GM18909 (cell line): ENCODE measurements at regions not wholly inside any gene's neighbourhood (a gene's known extent, or its start where the extent isn't known, plus 50 kb on each side); places are given as distances from the start of the nearest gene placed in this dataset.
"Not testable (repeated sequence)": the region's sequence is repeated elsewhere in the genome, so short reads cannot be mapped to it uniquely, and the experiment has no call there.

Source experiments
- ATAC-seq: cut with Tn5 transposase; IDR thresholded peaks from one replicate; pipeline ENCODE4 v1.9.1; 2021; ENCODE audit warnings: mild to moderate bottlenecking; ENCODE audit not compliant: unreplicated experiment, poor library complexity

DNA sequence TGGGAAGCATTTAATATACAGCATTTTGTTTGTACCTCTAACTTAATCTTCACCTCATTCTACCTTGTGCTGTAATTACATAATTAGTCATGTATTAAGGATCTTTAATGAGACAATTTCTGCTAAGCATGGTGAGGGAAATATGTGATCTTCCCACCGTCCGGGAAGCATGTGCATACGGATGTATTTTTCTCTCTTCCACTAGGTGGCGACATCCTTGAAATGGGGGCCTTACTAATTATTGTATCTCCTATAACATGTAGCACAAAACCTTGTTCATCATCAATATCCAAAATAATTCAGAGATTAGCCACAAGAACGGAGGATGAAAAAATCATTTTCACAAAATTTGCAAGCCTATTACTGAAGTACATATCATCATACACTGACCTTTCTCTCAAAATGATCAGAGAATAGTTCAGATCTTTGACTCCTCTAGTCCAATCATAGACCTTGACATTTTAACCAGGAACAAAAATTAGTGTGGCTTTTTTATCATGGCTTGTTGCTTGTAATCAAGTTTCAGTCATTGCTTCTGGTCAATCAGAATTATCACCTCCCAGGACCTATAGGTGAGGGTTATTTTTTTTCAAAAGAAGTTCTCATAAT, 148.9 kb upstream of the GBE1 start:
- peak; percentile 73 for ATAC-seq

DNA sequence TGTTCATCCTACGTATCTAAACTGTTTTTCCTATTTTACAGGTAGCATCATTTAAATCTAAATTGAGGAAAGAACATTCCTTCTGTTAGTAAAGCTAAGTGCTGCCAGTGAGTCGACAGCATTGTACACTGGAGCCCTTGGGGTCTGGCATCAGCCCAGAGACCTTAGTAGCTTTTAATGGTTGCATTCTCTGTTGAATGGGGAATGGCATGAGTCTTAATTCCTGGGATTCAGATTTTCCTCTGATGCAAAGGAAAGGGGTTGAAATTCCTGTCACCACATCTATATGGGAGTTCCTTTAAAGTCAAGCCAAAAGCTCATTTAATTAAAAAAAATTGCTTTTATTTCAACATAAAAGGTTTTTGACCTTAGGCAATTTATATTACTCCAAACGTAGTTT, 148.4 kb upstream of the GBE1 start:
- no peak for ATAC-seq

DNA sequence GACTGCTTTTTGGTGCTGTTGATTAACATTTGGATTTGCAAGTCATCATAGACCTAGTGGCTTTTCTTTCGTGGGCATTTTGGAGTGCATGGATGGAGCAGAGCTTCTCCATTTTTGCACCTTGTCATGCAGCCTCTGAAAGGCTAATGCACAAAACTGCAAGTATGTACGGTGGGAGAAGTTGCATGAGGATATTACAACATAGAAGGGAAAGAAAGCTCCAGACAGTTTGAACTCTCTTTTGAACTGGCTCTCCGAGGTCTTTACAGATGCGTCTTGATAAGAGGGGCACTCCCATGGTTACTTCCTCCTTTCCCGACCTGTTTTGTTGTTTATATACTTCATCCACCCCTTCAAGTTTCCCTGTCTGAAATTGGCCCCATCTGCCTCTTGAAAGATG, 147.1 kb upstream of the GBE1 start:
- ATAC-seq: no peak

DNA sequence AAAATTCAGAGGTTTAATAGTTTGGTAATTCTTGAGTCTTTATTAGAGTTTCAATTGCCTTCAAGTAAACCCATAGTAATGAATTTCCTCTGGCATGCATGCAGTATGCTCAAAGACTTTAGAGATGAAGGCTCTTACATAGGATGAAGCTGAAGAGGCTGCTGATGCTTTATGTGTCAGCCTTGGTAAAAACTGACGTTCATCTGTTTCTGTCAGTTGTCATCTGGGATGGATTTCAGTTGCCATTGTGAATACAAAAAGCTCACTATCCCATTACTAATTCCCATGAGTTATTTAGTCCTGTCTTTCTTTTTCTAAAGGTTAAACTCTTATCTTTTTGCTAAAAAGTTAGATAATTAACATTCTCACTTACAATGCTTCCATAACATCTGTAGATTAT, 136.9 kb upstream of the GBE1 start:
- ATAC-seq: no peak

DNA sequence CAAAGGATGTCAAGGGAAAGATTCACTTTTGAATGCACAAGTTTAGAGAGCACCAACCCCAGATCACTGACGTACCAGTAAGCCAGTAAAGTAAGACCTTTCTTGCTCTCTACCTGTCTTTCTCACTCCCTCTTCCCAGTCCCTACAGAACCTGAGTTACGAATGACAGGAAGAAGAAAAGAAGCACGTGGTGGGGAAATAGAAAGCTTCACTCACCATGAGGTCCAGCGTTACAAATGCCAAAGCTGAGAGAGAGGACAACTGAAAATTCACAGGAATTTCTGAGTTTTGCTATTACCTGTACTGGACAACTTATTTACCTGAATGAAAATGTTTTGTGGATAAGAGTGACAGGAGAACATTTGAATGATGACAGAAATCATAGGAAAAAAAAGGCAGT, 133.2 kb upstream of the GBE1 start:
- ATAC-seq: no peak

DNA sequence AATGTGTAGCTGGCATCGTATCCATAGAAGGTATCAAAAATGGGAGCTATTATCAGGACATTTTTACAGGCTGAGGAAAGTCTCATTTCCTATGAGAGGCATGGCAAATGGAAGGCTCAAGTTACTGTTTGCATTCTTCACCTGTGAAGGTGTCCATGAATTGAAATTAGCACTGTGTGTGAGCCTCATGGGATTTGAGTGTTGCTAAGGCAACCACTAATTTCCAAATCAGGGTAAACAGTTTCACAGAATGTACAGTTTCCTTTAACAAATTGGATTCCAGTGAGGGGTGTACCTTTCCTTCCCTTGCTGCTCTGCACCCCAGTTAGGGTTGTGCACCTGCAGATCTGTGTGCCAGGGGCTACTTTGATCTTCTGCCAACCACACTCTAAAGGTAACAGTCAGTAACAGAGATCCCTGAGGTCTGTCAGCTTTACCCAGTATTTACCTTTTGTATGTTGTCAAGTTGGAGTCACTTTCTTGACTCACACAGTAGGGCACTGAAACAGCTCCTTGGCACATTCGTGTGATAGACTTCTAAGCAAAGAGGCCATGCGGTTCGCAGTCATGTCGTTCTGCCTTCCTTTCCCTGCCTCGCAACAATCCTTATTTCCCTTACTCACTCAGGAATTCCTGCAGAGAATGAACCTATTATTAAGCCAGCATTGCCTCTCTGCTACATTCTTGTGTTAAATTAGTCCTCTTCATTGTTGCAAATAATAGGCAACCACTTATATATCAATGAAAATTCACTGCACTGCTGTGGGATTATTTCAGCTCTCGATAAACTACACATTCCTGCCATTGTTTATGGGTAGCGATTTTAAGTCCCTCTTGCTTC, 129.8 kb upstream of the GBE1 start:
- ATAC-seq: no peak

DNA sequence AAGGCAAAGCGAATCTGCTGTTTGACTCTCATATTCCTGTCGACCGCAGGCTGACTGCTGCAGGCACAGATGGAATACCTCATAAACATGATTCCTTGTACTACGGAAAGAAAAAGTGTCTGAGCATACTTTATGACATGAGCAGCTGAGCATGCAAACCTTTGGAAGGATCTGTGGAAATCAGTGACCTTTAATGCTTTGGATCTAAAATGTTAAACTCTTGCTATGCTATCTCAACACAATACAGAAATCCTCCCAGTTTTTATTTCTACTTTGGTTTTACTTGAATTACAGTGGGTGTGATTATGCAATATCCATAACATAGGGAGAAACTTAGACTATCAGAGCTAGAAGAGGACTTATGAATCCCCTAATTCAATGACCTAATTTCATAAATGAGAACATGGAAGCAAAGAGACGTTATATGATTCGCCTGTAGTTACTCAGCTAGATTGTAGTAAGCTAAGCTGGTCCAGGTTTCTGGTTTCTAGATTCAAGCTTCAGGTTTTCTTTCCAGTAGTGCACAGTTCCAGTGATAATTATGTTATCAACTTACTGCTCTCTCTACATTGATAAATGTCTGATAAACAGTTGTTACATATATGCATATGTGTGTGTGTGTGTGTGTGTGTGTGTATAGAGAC, 127.6 kb upstream of the GBE1 start:
- ATAC-seq: no peak

DNA sequence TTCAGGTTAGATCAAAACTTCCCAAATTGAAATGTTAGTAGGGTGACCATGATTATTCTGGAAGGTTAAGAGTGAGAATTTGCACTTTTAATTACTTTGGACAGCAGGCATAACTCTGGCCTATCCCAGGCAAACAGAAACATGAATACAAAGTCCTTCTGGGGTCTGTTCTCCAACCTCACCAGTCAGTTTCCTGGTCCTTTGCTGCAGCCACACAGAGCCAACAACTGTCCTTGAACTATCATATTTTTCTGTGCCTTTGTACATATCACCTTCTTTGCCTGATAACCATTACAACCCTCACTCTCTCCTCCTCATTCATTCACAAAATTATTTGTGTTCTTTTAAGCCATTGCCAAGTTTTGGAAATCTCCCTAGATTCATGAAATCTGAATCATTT, 126.0 kb upstream of the GBE1 start:
- no peak for ATAC-seq

DNA sequence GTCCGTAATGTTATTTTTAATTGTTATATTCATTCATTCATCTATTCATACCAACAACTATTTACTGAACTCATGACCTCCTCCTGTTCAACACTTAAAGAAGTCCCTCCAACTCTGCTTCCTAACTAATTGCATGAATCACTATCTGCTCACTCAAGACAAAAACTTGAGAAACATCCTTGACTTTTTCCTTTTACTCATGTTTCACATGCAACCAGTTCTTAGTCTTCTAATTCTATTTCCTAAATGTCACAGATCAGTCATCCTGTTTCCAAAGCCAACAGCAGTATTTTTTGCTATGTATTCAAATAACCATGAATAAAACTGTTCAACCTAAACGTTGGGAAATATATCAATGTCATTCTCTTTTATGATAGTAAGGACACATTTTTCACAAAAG, 124.6 kb upstream of the GBE1 start:
- ATAC-seq: no peak

DNA sequence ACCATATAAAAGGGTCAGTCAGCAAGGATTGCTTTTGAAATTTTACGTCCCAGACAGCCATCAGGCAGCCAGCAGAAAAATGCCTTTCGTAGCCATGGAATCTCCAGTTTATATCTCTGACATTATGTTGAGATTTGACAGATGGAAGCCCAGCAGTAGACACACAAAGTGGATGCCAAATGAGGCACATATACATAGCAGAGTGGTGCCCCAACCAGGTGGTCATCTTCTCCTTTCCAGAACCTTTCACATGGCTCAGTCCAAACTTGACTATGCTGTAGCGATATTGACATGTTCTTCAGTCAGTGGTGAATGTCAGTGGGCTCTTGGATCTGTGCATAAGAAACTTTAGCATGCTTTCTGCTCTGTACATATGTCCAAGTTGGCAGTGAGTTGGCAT, 123.3 kb upstream of the GBE1 start:
- no peak for ATAC-seq

DNA sequence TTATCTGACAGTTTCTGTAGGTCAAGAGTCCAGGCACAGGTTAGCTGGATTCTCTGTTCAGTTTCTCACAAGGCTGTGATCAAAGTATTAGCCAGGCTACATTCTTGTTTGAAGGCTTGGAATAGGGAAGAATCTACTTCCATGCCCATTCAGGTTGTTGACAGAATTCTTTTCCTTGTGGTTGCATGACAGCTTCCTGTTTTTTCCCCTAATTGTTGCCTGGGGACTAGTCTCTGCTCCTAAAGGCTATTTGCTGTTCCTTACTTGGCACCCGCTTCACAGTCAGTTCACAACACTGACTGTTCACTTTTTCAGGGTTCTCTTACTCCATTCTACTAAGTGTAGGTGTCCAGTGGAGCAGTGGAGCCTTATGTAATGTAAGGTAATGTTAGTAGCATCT, 115.4 kb upstream of the GBE1 start:
- no peak for ATAC-seq

DNA sequence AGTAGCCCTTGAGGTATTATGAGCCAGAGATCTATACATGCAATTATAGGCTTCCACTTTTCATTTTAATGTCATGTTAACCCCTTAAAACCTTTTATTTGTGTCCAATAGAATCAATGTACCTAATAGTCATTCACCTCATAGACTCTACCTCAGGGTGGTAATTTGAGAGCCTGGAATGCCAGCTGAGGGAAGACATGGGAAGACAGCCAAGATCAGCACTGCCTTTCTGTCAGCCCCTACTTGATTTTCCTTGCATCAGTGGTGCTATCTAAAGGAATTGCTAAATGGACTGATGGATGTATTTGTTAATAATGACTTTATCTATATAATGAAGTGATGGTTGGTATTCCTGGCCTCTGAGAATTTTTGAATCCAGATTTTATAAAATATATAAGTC, 113.3 kb upstream of the GBE1 start:
- no peak for ATAC-seq

DNA sequence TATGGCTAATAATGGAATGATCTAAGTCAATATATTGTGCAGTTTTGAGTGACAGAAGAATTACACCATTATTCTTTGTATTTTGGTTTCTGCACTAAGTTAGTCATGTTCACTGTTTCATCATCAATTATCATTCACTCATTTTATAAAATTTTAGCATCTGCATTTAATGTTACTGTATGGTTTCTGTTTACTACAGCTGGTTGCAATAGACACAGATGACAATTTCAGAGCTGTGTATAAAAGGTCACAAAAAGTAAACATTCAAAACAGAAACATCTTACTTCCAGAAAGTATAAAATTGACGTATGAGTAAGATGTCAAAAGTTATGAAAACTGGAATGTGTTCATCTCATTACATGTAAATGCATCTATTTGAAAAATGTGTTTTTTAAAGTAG, 111.1 kb upstream of the GBE1 start:
- no peak for ATAC-seq

DNA sequence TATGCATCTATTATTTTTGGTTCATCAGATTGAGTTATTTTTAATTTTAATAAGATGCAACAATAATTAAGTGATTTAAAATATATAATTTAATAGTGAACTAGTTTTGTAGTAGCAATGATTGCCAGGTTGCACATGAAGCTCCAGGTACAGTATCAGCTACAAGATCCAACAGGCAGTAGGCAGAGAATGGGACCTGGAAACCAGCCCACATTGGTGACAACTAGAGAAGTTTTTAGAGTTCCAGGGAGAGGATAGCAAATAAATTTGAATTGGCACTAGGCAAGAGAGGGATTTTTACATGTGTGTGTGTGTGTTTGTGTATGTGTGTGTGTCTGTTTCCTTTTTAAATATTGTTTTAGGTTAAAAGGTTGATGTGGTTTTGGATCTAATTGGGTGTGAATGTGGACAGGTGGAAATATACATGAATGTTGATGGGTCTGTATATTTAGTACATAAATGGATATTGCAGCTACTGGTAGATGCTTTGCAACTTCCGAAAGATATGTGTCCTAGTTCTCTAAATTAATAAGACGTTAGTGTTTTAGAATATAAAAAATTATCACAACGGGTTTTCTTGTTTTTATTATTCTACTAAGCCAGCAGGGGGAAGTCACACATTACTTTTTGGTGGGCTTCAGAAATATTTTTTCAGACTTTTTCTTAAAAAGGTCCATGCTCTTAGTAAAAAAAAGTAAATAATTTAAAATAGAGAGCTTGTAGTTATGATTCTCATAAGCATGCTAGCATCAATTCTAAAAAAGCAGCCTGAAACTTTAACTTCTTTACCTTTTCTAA, 110.1 kb upstream of the GBE1 start:
- ATAC-seq: no peak

DNA sequence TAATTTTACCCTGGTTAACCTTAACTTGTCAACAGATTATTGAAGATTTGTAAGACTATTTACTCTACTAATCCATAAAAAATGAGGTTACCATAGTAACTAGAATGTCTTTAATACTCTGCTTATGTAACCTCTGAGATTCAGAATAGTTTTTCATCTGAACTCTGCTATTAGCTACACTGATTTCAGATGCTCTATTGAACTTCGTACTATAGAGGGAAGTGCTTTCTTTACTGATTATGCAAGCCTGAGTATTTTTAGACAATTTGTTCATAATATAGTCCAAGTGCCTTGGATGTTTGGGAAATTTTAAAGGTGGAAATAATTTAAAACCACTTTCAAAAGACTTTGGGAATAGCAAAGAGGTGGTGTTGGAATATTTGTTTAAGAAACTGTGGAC, 107.9 kb upstream of the GBE1 start:
- ATAC-seq: no peak

DNA sequence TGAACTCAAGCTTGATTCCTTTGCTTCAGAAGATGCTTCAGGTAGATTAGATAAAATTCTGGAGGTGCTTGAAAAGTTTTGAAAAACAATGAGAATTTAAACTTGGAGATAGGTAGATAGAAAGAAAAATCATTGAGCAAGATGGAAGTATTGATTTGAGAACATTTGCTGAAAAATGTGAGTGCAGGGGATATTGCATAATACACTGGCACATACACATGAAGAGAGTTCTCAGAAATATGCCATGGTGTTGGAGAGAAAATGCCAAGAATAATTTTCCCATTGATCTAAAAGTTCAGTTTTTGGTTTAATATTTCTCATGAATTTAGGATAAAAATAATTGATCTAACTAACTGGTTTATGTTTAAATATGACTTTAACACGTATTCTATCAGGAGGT, 107.2 kb upstream of the GBE1 start:
- no peak for ATAC-seq

DNA sequence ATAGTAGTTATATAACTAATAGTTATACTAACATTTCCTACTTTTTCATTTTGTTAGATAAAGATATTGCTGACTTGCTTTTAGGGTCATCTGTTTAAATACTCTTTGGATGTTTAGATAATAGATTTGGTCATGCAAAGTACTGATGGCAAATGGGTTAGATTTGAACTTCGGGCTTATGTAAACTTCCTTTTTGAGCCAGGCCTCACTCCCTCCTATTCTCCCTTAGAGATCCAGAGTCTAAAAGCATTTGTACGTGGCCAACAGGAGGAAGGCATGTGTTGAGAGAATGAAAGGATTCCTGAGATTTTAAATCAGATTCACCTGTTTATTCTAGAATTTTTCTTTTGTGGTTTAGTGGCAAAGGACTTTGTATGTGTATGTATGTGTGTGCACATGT, 106.4 kb upstream of the GBE1 start:
- ATAC-seq: no peak

DNA sequence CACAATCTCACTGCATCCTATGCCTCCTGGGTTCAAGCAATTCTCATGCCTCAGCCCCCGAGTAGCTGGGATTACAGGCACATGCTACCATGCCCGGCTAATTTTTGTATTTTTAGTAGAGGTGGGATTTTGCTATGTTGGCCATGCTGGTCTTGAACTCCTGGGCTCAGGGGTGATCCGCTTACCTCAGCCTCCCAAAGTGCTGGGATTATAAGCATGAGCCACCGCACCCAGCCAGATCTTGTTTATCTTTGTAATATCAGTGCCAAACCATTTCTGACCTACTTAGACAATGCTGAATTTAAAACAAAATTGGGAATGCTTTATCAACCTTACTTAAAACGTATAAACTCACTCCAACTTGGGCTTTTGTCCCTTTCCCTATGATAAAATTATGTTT, 103.7 kb upstream of the GBE1 start:
- not testable (repeated sequence) for ATAC-seq

DNA sequence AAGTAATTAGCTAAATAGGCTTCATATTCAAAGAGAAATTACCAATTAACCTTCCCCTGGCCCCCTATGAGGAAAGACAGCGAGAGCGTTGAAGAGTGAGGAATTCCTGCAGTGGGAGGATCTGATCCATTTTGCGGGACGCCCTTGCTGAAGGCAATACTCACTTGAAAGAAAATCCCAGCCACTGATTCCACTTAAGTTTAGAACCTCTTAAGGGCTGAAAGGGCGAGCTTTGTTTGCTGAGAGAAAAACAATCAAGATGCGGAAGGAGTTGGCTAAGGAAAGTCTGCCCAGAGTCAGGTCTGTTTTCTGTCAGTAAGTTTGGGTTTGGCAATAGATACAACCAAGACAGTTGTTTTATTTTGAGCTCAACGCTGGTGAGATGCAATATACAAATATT, 102.8 kb upstream of the GBE1 start:
- ATAC-seq: no peak

DNA sequence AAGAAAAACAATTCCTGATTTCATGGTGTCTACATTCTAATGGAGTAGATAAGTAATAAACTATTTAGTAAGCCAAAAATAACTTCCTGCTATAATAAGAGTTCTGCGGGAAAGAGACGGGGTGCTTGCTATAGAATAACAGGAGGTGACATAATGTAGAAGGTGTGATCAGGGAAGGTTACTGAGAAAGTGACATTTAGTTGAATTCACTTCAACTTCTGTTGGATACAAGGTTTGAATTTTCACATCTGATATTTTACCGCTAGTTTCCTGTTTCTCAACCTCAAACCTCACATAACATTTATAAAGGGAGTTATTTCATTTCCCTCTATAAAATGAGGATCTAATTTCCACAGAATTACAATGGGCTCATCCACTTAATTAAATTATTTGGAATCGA, 102.3 kb upstream of the GBE1 start:
- ATAC-seq: no peak

DNA sequence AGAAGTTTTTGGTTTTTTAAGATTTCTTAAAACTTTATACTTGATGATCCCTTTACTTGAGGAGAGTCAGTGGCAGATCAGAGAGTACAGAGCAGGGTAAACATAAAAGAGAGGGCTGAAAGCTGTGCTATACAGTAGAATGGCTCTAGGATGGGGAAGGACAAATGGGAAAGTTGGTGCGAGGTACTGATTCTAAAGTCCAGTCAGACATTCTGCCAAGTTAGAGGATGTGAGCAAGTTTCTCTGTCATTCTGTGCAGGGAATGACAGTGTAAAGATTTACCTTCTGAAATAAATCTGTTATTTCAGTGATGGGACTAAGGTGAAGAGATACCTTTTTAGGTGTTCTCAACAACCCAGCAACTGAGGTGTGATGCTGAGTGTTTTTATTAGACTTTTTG, 100.1 kb upstream of the GBE1 start:
- ATAC-seq: no peak
